Prostate gland (tissue), 2 donors: ENCODE measurements at regions not wholly inside any gene's neighbourhood (a gene's known extent, or its start where the extent isn't known, plus 50 kb on each side); places are given as distances from the start of the nearest gene placed in this dataset.

Source experiments
- POLR2A ChIP-seq: fragments of 450-650 bp; IDR thresholded peaks from one replicate; pipeline ENCODE4 v1.6.1; 2016; ENCODE audit warnings: antibody characterized with exemption, mild to moderate bottlenecking
- POLR2AphosphoS5 ChIP-seq: sonication (generic); formaldehyde crosslinking; IDR thresholded peaks from one replicate; pipeline ENCODE4 v1.6.1; 2017; ENCODE audit warnings: antibody characterized with exemption
- TF ChIP-seq, protein P1 (sequence below), 4 experiments: fragments of 200-600 bp in 2 of 4; fragments of 450-650 bp in 2 of 4; sonication (generic) in 2 of 4; IDR thresholded peaks; 1 replicate in 3 of 4; 2 replicates in 1 of 4; pipeline ENCODE4 v1.5.1; 2016 to 2019; ENCODE audit warnings: antibody characterized with exemption in 4 of 4, mild to moderate bottlenecking in 2 of 4, moderate library complexity in 2 of 4

DNA sequence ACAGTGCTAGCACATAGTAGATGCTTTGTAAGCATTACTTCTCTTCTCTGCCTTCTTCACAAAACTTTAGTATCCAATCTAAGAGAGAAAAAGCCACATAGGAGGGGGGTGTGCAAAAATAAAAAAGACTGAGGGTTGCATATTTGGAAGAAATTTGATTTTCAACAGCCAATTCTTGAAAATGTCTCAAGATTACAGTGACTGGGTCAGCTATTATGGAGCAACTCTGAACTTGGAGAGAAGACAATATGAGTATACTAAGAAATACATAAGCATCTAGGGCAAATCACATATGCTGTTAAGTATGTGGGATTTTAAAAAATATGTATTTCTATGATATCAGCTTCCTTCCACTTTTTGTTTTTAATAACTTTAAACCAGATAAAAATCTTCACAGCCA lies 196.6 kb upstream of the GOLIM4 start:
- TF ChIP-seq POLR2AphosphoS5, result no peak
- TF ChIP-seq, protein P1, sequence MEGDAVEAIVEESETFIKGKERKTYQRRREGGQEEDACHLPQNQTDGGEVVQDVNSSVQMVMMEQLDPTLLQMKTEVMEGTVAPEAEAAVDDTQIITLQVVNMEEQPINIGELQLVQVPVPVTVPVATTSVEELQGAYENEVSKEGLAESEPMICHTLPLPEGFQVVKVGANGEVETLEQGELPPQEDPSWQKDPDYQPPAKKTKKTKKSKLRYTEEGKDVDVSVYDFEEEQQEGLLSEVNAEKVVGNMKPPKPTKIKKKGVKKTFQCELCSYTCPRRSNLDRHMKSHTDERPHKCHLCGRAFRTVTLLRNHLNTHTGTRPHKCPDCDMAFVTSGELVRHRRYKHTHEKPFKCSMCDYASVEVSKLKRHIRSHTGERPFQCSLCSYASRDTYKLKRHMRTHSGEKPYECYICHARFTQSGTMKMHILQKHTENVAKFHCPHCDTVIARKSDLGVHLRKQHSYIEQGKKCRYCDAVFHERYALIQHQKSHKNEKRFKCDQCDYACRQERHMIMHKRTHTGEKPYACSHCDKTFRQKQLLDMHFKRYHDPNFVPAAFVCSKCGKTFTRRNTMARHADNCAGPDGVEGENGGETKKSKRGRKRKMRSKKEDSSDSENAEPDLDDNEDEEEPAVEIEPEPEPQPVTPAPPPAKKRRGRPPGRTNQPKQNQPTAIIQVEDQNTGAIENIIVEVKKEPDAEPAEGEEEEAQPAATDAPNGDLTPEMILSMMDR (IDR thresholded peaks at IDR 0.05), result no peak
- TF ChIP-seq POLR2A, result no peak
